OCI-M2 (cell line): ENCODE measurements at regions not wholly inside any gene's neighbourhood (a gene's known extent, or its start where the extent isn't known, plus 50 kb on each side); places are given as distances from the start of the nearest gene placed in this dataset.

Source experiments
- DNase-seq: peaks from one replicate; lab custom pipeline; 2025; ENCODE audit not compliant: unreplicated experiment; lab: John Stamatoyannopoulos, UW

DNA sequence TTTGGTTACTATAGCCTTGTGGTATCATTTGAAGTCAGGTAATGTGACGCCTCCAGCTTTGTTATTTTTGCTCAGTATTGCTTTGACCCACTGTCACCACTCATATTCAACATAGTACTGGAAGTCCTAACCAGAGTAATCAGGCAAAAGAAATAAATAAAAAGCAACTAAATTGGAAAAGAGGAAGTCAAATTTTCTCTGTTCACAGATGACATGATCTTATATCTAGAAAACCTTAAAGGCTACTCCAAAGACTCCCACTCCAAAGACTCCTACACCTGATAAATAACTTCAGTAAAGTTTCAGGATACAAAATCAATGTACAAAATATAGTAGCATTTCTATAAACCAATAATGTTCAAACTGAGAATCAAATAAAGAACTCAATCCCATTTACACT, 348.6 kb downstream of the CXXC4 start:
- no peak for DNase-seq

DNA sequence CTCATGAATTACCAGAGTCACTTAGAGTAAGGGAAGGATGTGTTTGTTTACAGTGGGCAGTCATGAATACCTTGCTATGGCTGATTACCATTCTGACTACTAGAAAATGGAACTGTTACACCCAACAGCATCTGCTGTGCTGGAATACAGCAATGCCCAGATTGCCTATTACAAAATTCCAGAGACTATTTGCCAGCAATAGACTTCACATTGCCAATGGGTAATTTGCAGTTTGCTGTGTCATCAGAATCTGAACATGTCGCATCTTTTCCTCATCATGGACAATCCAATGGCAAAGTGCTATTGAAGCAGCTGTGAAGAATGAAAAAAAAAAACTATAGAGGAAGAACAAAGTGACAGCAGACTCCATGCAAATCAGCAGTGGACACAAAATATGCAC, 356.6 kb downstream of the CXXC4 start:
- no peak for DNase-seq

DNA sequence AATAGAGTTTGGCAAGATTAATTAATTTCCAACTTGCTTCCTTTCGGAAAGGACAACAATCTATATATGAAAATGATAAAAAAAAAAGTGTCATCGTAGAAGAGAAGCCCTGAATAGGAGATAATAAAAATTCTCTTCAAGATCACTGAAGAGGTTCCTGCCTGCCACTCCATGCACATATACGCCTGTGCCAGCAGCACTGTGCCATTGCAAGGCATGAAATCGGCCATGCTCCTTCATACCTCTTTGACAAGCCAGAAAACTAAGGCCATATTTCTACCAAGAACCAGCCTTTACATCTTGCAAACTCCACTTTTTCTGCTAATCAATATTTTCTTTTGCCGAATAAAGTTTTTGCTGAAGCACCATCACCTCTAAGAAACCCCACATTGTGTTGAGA, 365.5 kb downstream of the CXXC4 start:
- DNase-seq, result no peak

DNA sequence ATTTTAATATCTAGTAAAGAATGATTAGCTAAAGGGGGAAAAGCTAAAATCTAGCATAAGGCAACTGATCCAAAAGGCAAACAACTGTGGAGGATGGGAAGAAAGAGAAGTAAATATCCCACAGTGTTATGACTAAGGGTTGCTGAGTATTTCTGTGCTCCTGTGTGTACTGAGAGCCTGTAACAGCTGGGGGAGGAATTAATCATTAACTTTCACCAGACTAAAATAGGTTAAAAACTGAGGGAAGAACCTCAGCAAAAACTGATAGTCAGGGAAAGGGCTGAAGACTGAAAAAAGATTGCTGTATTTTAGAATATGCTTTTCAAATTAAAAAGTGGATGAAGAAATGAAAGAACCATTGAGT, 365.9 kb downstream of the CXXC4 start:
- no peak for DNase-seq

DNA sequence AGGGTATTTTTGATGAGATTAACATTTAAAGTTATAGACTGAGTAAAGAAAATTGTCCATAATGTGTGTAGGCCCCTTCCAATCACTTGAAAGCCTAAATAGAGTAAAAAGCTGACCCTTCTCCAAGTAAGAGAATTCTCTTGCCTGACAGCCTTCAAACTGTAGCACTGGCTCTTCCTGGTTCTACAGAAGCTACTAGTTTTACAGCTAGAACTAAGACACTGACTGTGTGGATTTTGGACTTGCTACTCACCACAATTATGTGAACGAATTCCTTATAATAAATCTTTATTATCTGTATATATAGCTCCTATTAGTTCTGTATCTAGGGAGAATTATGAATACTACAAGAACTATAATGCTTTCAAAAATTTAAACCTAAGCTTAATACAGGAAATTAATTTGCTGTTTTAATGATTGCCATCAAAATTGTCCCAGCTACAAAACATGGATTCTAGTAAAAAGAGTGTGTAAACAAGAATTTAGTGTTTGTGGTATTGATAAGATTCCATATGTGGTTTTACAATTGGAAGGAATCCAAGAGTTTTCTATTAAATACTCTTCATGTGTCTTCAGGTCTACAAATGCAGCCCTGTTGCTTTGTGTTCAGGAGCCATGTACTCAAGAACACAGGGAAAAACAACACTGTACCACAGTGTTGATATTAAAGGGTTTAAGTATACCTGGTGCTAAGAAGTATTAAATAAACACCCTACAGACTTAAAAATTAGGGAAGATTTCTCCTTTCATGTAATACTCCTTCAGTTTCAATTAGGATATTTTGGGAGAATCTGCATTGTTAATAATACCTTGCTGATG, 366.5 kb downstream of the CXXC4 start:
- DNase-seq, result no peak

DNA sequence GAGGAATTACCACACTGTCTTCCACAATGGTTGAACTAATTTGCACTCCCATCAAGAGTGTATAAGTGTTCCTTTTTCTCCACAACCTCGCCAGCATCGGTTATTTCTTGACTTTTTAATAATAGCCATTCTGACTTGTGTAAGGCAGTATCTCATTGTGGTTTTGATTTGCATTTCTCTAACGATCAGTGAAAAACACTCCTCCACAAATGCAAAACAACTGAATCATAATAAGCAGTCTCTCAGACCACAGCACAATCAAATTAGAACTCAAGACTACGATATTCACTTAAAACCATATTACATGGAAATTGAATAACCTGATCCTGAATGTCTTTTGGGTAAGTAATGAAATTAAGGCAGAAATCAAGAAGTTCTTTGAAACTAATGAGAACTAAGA, 371.7 kb downstream of the CXXC4 start:
- DNase-seq, result no peak

DNA sequence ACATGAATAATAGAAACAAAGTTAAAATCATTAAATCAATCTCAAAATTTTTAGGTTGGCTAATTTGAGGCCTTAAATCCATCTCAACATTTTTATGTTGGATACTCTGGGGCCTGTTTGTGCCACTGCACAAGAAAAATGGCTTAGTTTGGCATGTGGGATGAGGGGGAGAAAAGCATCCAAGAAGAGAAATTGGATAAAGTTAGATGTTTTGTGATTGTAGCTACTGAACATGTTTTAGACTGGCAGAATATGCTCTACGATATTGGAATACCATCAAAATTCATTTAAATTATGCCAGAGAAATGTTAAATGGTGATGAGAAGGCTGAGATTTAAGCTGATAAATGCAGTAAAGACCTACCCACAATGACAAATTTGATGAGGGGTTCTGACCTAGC, 376.9 kb downstream of the CXXC4 start:
- DNase-seq, result no peak

DNA sequence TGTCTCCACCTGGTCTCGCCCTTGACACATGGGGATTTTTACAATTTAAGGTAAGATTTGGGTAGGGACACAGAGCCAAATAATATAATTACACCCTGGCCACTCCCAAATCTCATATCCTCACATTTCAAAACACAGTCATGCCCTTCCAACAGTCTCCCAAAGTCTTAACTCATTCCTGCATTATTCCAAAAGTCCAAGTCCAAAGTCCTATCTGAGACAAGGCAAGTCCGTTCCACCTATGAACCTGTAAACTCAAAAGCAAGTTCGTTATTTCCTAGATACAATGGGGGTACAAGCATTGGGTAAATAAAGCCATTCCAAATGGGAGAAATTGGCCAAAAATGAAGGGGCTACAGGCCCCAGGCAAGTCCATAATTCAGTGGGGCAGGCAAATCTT, 380.8 kb downstream of the CXXC4 start:
- DNase-seq, result no peak

DNA sequence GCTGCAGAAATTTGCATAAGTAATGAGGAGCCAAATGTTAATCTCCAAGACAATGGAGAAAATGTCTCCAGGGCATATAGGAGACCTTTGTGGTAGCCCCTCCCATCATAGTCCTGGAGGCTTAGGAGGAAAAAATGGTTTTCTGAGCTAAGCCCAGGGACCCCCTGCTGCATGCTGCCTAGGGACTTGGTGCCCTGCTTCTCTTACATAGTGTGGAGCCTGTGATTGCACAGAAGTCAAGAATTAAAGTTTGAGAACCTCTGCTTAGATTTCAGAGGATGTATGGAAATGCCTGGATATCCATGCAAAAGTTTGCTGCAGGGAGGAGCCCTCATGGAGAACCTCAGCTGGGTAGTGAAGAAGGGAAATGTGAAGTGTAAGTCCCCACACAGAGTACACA, 379.4 kb upstream of the TACR3 start:
- DNase-seq, result no peak

DNA sequence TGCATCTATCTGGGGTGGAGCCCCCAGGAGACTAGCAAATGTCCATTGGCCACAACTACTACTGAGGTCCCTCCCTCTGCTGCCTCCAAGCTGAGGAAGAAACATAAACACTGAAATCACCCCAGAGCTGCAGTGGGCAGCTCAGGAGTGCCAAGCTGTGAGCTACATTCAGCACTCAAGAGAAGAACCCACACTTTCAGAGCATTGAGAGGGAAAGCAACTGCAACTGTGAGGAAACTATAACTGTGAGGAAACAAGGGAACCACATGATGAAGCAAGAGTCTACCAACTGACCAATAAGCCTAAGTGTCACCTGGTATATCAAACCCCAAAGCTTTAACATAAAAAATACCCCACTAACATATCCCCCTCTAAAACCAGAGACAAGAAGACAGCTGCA, 373.5 kb upstream of the TACR3 start:
- DNase-seq, result no peak

DNA sequence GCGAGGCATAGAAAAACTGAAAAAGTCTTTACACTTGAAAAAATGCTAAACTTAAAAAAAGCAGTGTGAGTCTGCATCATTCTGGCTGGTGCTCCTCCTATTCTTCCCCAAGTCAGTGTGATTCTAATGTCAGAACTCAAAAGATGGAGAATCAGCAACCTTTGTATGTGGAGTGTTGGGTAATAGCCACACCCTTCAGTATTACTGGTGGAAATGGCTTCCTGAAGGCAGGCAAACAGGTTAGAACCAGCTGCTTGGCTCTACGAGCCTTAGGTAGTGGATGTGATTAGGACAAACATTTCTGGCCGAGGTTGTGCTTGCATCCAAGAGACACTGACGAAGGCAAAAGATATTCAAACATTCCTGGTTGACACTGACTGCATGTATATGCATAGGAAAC, 353.4 kb upstream of the TACR3 start:
- no peak for DNase-seq

DNA sequence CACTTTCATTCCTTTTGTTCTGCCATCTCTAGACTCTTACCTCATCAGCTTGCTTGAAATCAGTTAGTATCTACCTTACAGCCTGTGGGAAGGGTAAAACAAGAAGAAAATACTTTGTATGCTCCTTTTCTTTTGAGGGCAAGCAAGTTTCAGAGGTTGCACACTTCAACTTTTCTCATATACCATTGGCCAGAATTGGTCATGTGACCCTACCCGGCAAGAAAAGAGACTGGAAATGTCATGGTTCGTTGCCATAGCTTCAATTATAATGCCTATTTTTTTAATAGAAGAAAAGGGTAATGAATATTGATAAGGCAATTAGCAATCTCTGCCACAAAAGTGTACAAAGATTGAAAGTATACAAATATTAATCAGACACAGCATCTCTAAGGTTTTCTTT, 346.7 kb upstream of the TACR3 start:
- DNase-seq, result no peak

DNA sequence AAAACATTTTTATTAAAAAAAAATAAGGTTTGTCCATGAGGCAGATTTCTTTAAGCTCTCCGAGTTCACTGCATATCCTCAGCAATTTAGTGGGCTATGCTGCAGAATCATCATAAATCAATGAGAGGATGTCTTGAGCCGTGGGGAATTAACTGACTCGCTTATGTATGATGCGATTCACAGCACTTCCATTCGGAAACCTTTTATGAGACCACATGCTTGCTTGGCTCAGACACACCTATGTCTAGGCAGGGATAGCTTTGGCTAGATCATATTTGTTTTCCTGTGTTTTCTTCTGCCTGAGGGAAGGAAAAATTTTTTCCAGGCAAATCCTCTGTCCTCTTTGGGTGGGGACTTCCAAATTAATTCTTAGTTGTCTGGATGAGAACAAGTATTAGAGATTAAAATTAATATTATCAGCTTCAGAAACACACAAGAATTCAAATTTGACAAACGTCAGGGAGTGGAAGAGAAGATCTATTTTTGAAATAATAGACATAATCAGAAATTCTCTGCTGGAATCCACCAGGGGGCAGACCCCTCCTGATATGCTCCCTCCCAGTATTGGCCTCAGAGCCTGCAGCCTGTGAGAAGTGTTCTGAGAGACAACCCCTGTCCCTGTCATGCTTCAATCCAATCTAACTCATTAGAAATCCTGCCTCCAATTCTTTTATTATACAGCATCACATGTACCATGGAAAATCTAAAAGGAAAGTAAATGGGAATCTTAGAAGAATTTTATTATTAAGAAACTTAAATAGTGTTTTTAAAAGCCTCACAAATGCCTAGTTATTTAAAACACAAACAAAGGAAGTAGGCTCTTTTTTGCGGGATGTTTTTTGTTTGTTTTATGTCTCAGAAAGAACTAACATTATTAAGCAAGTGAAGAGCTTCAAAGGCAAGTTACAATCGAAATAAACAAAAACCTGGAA, 345.1 kb upstream of the TACR3 start:
- DNase-seq, result no peak

DNA sequence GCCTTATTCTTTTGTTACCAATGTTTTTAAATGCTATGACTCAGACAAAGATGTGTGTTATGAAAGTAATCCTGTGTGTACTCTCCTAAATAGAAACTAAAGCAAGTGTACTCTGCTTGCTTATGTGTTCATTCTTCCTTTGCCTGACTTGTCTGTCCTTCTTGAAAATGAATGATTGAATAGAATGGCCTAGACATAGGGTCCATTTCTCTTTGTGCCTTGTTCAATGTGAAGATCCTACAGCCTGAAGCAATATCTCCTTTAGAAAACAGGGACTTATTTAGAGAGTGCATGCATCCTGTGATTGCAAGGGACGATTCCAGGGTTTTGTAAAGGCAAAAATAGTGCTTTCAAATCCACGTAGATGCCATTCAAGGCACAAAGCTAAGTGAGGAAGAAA, 343.6 kb upstream of the TACR3 start:
- no peak for DNase-seq

DNA sequence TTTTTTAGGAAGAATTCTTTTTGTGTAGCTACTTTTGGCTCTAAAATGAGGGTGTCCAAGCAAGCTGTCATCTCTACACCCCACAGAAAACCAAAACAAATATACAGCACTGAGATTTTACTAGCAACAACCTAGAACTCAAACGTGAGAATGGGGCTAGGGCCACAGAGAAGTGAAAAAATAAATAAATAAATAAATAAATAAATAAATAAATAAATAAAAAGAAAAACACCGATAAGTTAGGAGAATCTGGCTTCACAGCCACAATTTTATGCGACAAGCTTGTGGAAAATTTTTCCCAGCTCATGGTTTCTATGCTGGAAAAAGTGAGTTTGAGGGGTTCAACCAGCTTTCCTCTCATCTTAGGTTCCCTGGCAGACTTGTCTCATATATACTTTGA, 324.6 kb upstream of the TACR3 start:
- no peak for DNase-seq

DNA sequence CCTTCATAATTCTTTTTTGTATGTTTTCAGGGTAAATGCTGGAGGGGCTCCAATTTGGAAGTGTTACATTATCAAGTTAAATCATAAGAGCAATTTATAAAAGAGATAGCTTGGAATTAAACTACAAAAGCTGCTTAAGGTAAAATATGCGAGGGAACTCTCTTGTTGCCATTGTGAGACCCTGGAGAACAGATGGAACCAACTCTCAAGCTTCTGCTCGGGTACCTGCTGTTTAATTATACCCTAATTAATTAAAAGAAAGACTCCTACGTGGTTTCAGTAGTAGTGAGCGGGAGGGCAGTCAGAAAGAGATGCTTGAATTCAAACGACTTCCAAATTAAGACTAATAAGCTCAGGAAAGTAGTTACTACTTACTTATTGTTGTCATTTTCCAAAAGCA, 313.1 kb upstream of the TACR3 start:
- no peak for DNase-seq

DNA sequence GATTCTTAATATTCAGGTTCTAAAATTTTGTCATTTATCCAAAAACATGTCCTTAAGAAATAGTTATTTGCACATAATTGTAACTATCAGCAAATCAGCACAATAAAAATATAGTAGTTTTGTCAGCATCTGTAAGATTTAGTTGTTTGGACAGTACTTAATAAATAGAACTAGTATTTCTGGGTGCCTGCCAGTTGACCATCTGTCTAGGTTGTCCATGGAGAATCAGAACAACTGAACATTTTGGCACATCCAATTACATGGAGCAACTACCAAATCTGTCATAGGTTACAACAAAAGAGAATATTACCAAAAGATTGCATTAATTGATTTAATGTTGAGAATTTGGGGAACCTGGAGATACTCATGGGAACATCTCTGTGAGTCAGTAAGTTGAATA, 305.5 kb upstream of the TACR3 start:
- no peak for DNase-seq

DNA sequence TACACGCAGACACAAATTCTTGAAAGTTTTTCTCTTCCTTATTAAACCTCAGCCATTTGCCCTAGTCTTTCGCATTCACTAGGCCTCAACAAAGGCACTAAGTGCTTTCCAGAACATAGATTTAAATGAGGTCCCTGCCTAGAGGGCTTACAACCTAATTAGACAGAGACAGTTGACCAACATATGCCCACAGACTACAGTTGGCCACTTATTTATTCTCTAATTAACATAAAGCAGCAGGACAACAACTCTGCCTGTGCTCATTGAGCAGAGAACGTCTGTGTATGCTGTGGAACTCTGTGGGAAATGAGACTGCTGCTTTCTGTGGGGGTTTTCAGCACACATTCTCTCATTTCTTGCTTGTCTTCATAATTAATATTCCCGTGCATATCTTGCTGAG, 303.0 kb upstream of the TACR3 start:
- DNase-seq, result no peak

DNA sequence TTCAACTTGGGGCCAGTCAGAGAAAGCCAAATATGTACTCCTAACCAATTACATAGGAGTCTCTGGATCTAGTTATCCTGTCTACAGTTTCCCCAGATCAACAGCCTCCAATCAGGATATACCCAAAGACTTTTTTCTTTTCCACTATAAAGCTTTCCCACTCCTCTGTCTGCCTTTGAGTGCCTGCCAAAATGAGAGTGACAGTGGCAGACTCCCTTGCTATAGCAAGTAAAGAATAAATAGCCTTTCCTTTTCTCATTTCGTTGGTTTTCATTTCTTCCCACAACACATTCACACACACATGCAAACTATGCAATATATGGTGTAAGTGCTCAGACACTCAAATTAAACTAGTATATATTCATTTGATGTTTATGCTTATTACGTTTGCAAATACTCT, 302.4 kb upstream of the TACR3 start:
- DNase-seq, result no peak

DNA sequence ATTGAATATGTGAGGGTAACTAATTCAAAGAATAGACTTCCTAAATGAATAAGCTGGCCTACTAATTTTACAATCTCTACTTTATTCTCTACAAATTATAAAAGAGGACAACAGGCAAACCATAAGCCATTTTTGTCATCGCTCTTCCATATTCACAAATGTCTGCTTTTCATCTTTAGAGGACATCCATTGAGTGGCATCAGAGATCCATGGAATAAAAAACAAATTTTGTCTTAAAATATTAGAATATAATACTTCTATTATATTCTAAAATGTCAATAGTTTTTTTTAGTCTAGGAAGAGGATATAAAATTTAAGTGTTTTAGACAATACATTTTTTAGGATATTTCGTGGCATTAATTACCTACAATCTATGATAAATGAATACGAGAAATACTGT, 300.9 kb upstream of the TACR3 start:
- DNase-seq, result no peak

DNA sequence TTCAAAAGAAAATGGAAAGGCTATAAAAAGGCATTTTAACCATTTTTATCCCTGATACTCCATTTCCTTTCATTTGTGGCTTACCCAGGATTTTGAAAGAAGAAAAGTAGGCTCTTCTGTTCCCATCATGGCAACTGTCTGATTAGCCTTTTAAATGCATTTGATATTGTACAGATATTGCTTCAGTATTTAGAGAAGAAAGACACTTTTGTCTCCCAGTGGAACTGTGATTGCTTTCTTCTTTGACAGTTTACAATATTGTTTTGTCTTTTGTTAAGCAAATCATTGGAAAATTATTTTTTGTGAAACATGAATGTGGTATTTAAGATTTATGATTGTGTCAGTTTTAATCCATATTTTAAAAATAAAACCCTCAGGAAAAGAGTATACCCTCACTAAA, 297.4 kb upstream of the TACR3 start:
- DNase-seq, result no peak

DNA sequence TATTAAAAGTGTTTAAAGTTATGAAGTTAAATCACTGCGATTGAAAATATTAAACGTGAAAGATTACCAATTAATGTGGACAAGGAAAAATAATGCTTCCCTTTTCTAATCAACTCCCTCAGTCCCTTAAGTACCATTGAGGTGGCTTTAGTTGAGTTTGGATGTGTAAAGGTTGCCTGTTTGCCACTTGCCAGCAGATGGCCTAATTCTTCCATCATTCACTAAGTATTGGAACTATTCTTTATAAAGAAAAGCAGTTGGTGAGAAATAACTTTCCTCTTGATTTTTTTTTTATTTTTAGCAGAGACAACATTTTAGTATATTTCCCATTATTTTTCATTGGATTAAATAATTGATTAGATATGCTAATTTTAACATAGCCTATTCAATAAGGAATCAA, 295.9 kb upstream of the TACR3 start:
- DNase-seq, result no peak
